ENCODE measurements at regions not wholly inside any gene's neighbourhood (a gene's known extent, or its start where the extent isn't known, plus 50 kb on each side); places are given as distances from the start of the nearest gene placed in this dataset.

DNA sequence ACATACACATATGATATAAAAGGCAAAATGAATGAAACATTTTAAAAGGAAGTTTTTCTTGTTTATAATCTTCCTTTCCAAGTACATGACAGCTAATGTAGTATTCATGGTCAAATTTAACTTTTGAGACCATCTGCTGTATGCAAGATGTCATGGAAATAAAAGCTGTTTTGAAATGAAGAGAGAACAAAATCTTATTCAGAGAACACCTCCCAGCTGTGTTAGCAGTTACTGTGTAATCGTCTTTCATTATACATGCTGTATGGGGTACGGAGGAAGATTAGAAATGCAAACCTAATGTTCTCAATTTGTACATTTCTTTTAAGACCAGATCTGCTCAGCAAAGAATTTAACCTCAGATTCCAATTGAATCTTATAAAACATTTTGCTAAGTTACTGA is 1182.3 kb downstream of the OTOL1 start:
- Mint-ChIP-seq H3K9me3 (ENCODE audit: low read depth) (no peaks in the 10 kb centered on the region), H3K4me3 (ENCODE audit: low read depth) (no peak overlapping the region), H3K4me1 (ENCODE audit: low read depth) (peaks cover 4% of the 10 kb centered on the region), H3K27me3 (no peaks in the 10 kb centered on the region), H3K36me3 (ENCODE audit: insufficient read depth) (no peaks in the 10 kb centered on the region), H3K27ac (no peak overlapping the region)
- DNase-seq (ENCODE audit: low spot score, unreplicated experiment) = no peak
- TF ChIP-seq, protein P1, sequence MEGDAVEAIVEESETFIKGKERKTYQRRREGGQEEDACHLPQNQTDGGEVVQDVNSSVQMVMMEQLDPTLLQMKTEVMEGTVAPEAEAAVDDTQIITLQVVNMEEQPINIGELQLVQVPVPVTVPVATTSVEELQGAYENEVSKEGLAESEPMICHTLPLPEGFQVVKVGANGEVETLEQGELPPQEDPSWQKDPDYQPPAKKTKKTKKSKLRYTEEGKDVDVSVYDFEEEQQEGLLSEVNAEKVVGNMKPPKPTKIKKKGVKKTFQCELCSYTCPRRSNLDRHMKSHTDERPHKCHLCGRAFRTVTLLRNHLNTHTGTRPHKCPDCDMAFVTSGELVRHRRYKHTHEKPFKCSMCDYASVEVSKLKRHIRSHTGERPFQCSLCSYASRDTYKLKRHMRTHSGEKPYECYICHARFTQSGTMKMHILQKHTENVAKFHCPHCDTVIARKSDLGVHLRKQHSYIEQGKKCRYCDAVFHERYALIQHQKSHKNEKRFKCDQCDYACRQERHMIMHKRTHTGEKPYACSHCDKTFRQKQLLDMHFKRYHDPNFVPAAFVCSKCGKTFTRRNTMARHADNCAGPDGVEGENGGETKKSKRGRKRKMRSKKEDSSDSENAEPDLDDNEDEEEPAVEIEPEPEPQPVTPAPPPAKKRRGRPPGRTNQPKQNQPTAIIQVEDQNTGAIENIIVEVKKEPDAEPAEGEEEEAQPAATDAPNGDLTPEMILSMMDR (IDR thresholded peaks at IDR 0.05; ENCODE audit: unreplicated experiment) = no peak

- peaks cover 6% of the 10 kb centered on the region for H3K27me3 Mint-ChIP-seq
- TF ChIP-seq, protein P1 (IDR thresholded peaks at IDR 0.05; ENCODE audit: unreplicated experiment) = no peak
These were observed 1187.7 kb downstream of the OTOL1 start for GRCh38 chr3:162684260-162684659.

DNA sequence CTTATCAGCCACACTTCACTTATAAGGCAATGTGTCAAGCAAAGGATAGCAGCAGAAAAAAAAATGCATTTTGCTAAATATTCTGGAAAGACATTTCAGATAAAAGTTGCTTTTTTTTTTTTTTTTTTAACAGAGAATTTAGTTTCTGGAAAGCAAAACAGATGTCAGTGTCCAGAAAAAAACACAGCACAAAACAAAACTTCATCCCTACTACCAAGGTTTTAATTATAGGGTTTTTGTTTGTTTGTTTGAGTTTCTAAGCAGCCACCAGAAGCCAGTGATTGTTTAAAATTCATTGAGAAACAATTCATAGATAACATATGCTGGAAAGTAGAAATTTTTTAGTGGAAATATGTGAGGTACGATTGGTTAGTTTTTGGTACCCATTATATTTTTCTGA is 1202.7 kb downstream of the OTOL1 start:
- TF ChIP-seq, protein P1 (IDR thresholded peaks at IDR 0.05; ENCODE audit: unreplicated experiment) = no peak
- DNase-seq (ENCODE audit: low spot score, unreplicated experiment) = no peak
- no peak overlapping the region for H3K27ac Mint-ChIP-seq
- H3K27me3 Mint-ChIP-seq = no peaks in the 10 kb centered on the region
- no peaks in the 10 kb centered on the region for H3K36me3 Mint-ChIP-seq (ENCODE audit: insufficient read depth)
- H3K9me3 Mint-ChIP-seq (ENCODE audit: low read depth) = no peaks in the 10 kb centered on the region
- H3K4me3 Mint-ChIP-seq (ENCODE audit: low read depth) = no peak overlapping the region
- peaks cover 9% of the 10 kb centered on the region for H3K4me1 Mint-ChIP-seq (ENCODE audit: low read depth)

More at GRCh38 chr3:162684260-162684659, 1187.7 kb downstream of the OTOL1 start:
- no peak for DNase-seq (ENCODE audit: low spot score, unreplicated experiment)
- Mint-ChIP-seq H3K27ac (no peak overlapping the region), H3K9me3 (ENCODE audit: low read depth) (no peaks in the 10 kb centered on the region), H3K4me1 (ENCODE audit: low read depth) (peaks cover 4% of the 10 kb centered on the region), H3K4me3 (ENCODE audit: low read depth) (no peak overlapping the region), H3K36me3 (ENCODE audit: insufficient read depth) (no peaks in the 10 kb centered on the region)

- no peak for DNase-seq (ENCODE audit: low spot score, unreplicated experiment)
- Mint-ChIP-seq H3K36me3 (ENCODE audit: insufficient read depth) (no peaks in the 10 kb centered on the region), H3K27me3 (no peaks in the 10 kb centered on the region), H3K9me3 (ENCODE audit: low read depth) (no peaks in the 10 kb centered on the region), H3K4me1 (ENCODE audit: low read depth) (peaks cover 7% of the 10 kb centered on the region), H3K4me3 (ENCODE audit: low read depth) (no peak overlapping the region), H3K27ac (no peak overlapping the region)
- TF ChIP-seq, protein P1 (IDR thresholded peaks at IDR 0.05; ENCODE audit: unreplicated experiment) = no peak
These were observed 1204.6 kb downstream of the OTOL1 start for GRCh38 chr3:162701211-162701610.

DNA sequence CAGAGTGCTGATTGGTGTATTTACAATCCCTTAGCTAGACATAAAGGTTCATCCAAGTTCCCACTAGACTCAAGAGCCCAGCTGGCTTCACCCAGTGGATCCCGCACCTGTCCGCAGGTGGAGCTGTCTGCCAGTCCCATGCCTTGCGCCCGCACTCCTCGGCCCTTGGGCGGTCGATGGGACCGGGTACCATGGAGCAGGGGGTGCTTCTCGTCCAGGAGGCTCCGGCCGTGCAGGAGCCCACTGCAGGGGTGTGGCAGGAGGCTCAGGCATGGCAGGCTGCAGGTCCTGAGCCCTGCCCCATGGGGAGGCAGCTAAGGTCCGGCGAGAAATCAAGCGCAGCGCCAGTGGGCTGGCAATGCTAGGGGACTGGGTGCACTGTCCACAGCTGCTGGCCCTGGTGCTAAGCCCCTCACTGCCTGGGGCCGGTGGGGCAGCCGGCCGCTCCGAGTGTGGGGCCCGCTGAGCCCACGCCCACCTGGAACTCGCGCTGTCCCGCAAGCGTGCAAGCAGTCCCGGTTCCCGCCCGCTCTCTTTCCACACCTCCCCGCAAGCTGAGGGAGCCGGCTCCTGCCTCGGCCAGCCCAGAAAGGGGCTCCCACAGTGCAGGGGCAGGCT is 1206.3 kb downstream of the OTOL1 start:
- peaks cover 7% of the 10 kb centered on the region for H3K4me1 Mint-ChIP-seq (ENCODE audit: low read depth)
- H3K4me3 Mint-ChIP-seq (ENCODE audit: low read depth) = no peak overlapping the region
- no peaks in the 10 kb centered on the region for H3K36me3 Mint-ChIP-seq (ENCODE audit: insufficient read depth)
- DNase-seq (ENCODE audit: low spot score, unreplicated experiment) = no peak
- H3K27ac Mint-ChIP-seq = no peak overlapping the region
- no peaks in the 10 kb centered on the region for H3K27me3 Mint-ChIP-seq
- H3K9me3 Mint-ChIP-seq (ENCODE audit: low read depth) = no peaks in the 10 kb centered on the region
- TF ChIP-seq, protein P1 (IDR thresholded peaks at IDR 0.05; ENCODE audit: unreplicated experiment) = no peak

All from progenitor cell of endocrine pancreas (in vitro differentiated cells).